GM12874 (cell line): ENCODE measurements at regions not wholly inside any gene's neighbourhood (a gene's known extent, or its start where the extent isn't known, plus 50 kb on each side); places are given as distances from the start of the nearest gene placed in this dataset.

ENCODE experiments used
- CTCF ChIP-seq: IDR thresholded peaks from 2 replicates; pipeline ENCODE4 v1.5.1; 2011; ENCODE audit warnings: low read depth, mild to moderate bottlenecking, control low read depth, low read length, moderate library complexity; ENCODE audit not compliant: insufficient read depth

- TF ChIP-seq CTCF = no peak
Measured at GRCh38 chr5:158022393-158022792, 163.4 kb upstream of the CLINT1 start.

- TF ChIP-seq CTCF = no peak
Measured at GRCh38 chr5:158020555-158021418, 161.8 kb upstream of the CLINT1 start.

GRCh38 chr5:158017469-158017868, 158.5 kb upstream of the CLINT1 start:
- TF ChIP-seq CTCF = no peak

GRCh38 chr5:158014372-158014771, 155.4 kb upstream of the CLINT1 start:
- no peak for TF ChIP-seq CTCF

GRCh38 chr5:158013939-158014338, 155.0 kb upstream of the CLINT1 start:
- TF ChIP-seq CTCF = no peak

GRCh38 chr5:158013303-158013702, 154.4 kb upstream of the CLINT1 start:
- no peak for TF ChIP-seq CTCF

- no peak for TF ChIP-seq CTCF
Measured at GRCh38 chr5:158011422-158011821, 152.5 kb upstream of the CLINT1 start.
